GM12878 (cell line): ENCODE measurements at regions not wholly inside any gene's neighbourhood (a gene's known extent, or its start where the extent isn't known, plus 50 kb on each side); places are given as distances from the start of the nearest gene placed in this dataset.

ENCODE experiments used
- ATAC-seq: fragments of 200-7000 bp; cut with Tn5 transposase; 3 replicates; pipeline ENCODE4 v1.9.1; 2020; ENCODE audit warnings: mild to moderate bottlenecking, moderate library complexity
- BruUV-seq: library from RNA; stranded (reverse); fragments of 400-500 nt; replicated peaks from 2 replicates; lab custom pipeline; 2021; lab: Mats Ljungman, UMichigan
- CTCF ChIA-PET: fragments of 300-600 bp; sonication (Branson Sonifier 250); formaldehyde crosslinking; extraction: SDS; loops from one replicate; lab custom pipeline; 2021; ENCODE audit warnings: inconsistent platforms; lab: Yijun Ruan, JAX
- POLR2A ChIA-PET: fragments of 350-600 bp; formaldehyde crosslinking; extraction: SDS; loops from one replicate; lab custom pipeline; 2021; ENCODE audit warnings: inconsistent platforms; lab: Charles Lee
- RAD21 ChIA-PET: fragments of 300-600 bp; sonication (Branson Sonifier 250); formaldehyde crosslinking; loops from one replicate; lab custom pipeline; 2023; ENCODE audit warnings: antibody characterized with exemption; ENCODE audit not compliant: unreplicated experiment; lab: Charles Lee
- SMC1A ChIA-PET: fragments of 300-600 bp; sonication (Branson Sonifier 250); formaldehyde crosslinking; loops from one replicate; lab custom pipeline; 2023; ENCODE audit not compliant: unreplicated experiment, uncharacterized antibody; lab: Charles Lee
- DNase-seq: peaks from one replicate; pipeline ENCODE4 v3.0.0-alpha.2; 2011; ENCODE audit warnings: low read depth, low spot score
- FAIRE-seq: peaks from 3 replicates; lab custom pipeline; 2011; peaks lifted over from hg19 to GRCh38; lab: Jason Lieb, UNC
- H2AFZ ChIP-seq: 2 replicates; pipeline ENCODE4 v1.6.0; 2011; ENCODE audit warnings: low read depth, low read length, control low read depth; ENCODE audit not compliant: control insufficient read depth
- H3K27ac ChIP-seq: 2 replicates; pipeline ENCODE4 v1.5.1; 2011; ENCODE audit warnings: control low read depth; ENCODE audit not compliant: control insufficient read depth, insufficient read depth
- H3K27me3 ChIP-seq, 2 experiments: replicated peaks in 1 of 2; 2 replicates each; pipeline versions ENCODE4 v1.6.0 to v1.6.1; 2011; ENCODE audit warnings: low read length in 1 of 2; ENCODE audit not compliant: control insufficient read depth in 2 of 2, insufficient read depth in 2 of 2
- H3K36me3 ChIP-seq, 2 experiments: 2 replicates each; pipeline ENCODE4 v1.5.1; 2011; ENCODE audit warnings: low read length in 1 of 2; ENCODE audit not compliant: control insufficient read depth in 2 of 2, insufficient read depth in 2 of 2
- H3K4me1 ChIP-seq: 2 replicates; pipeline ENCODE4 v1.6.1; 2011; ENCODE audit warnings: mild to moderate bottlenecking, low read length, moderate library complexity, mixed read lengths; ENCODE audit not compliant: control insufficient read depth, insufficient read depth
- H3K4me2 ChIP-seq: 2 replicates; pipeline ENCODE4 v1.6.0; 2011; ENCODE audit warnings: control low read depth; ENCODE audit not compliant: control insufficient read depth, insufficient read depth
- H3K4me3 ChIP-seq: fragments of 200-600 bp; sonication (generic); 2 replicates; pipeline ENCODE4 v1.5.1; 2016
- H3K79me2 ChIP-seq: 2 replicates; pipeline ENCODE4 v1.6.0; 2011; ENCODE audit warnings: low read length; ENCODE audit not compliant: control insufficient read depth, insufficient read depth
- H3K9ac ChIP-seq: 2 replicates; pipeline ENCODE4 v1.8.0; 2011; ENCODE audit warnings: low read length, control low read depth, mixed read lengths; ENCODE audit not compliant: control insufficient read depth, insufficient read depth
- H3K9me3 ChIP-seq: replicated peaks from 3 replicates; pipeline ENCODE4 v1.5.1; 2011; ENCODE audit warnings: mild to moderate bottlenecking, low read length; ENCODE audit not compliant: control insufficient read depth, insufficient read depth
- H4K20me1 ChIP-seq: 2 replicates; pipeline ENCODE4 v1.6.0; 2011; ENCODE audit not compliant: control insufficient read depth, insufficient read depth
- CHD1 ChIP-seq: IDR thresholded peaks from 2 replicates; pipeline ENCODE4 v1.6.1; 2012; ENCODE audit warnings: low read depth, low read length, improper control_type of control experiment
- MYC ChIP-seq: IDR thresholded peaks from 2 replicates; pipeline ENCODE4 v1.6.1; 2011; ENCODE audit warnings: mild to moderate bottlenecking, low read length, moderate library complexity, inconsistent platforms; ENCODE audit not compliant: insufficient read depth, insufficient replicate concordance, insufficient read length, severe bottlenecking
- NFYA ChIP-seq: IDR thresholded peaks from 2 replicates; pipeline ENCODE4 v1.6.1; 2011; ENCODE audit warnings: low read depth, mild to moderate bottlenecking, low read length, improper control_type of control experiment, borderline replicate concordance
- ZBTB4 ChIP-seq: fragments of 450-650 bp; formaldehyde crosslinking; IDR thresholded peaks from 2 replicates; pipeline ENCODE4 v1.4.0; 2022; ENCODE audit warnings: mild to moderate bottlenecking, moderate library complexity
- ZBTB40 ChIP-seq: fragments of 450-650 bp; IDR thresholded peaks from 2 replicates; pipeline ENCODE4 v1.6.1; 2016; ENCODE audit warnings: mild to moderate bottlenecking, moderate library complexity, borderline replicate concordance
- WGBS: methylation state at CpG from one replicate; pipeline ENCODE4 v1.1.6; 2016; ENCODE audit warnings: low lambda C conversion rate; ENCODE audit not compliant: insufficient replicate concordance, insufficient coverage; ENCODE audit errors: missing lambda C conversion rate; 5-methylcytosine and 5-hydroxymethylcytosine counted together
- in situ Hi-C: fragments of 300-500 bp; cut with MboI; formaldehyde crosslinking; loops from 9 replicates; pipeline ENCODE4 v1.14.3; 2018; ENCODE audit warnings: mixed read lengths
- intact Hi-C: fragments of 100-400 bp; cut with micrococcal nuclease; formaldehyde crosslinking; loops from one replicate; pipeline ENCODE4 v1.14.2; 2022; ENCODE audit not compliant: unreplicated experiment

GRCh38 chr2:21794611-21795010 lies 670.8 kb downstream of the TDRD15 start:
- H3K9ac ChIP-seq, result no peak overlapping the region
- no peak overlapping the region for H2AFZ ChIP-seq
- FAIRE-seq (no peak), ATAC-seq (no peak), DNase-seq (no peak)
- SMC1A ChIA-PET, result no interaction called here
- no peaks in the 10 kb centered on the region for H3K36me3 ChIP-seq
- no peaks in the 10 kb centered on the region for H4K20me1 ChIP-seq
- TF ChIP-seq ZBTB40 (no peak), MYC (no peak)
- no peak overlapping the region for H3K27ac ChIP-seq
- RAD21 ChIA-PET, result no interaction called here
- H3K4me2 ChIP-seq, result no peak overlapping the region
- H3K9me3 ChIP-seq, result no peaks in the 10 kb centered on the region
- CTCF ChIA-PET, result no interaction called here
- H3K4me3 ChIP-seq, result no peak overlapping the region
- no TSS peak for BruUV-seq
- intact Hi-C loops, result no loop called here
- WGBS, result 18% methylated on average over 2 of the region's 2 CpGs
- H3K79me2 ChIP-seq, result no peaks in the 10 kb centered on the region
- in situ Hi-C loops, result no loop called here
- no peaks in the 10 kb centered on the region for H3K4me1 ChIP-seq
- POLR2A ChIA-PET, result no interaction called here
- no peaks in the 10 kb centered on the region for H3K27me3 ChIP-seq

- 0% methylated on average over 1 of the region's 1 CpG for WGBS
- CTCF ChIA-PET, result no interaction called here
- no peak for TF ChIP-seq ZBTB4
- no peak for TF ChIP-seq CHD1
- no peak for TF ChIP-seq NFYA
Observed at GRCh38 chr2:21800356-21800755, 676.6 kb downstream of the TDRD15 start.

More at GRCh38 chr2:21800356-21800755, 676.6 kb downstream of the TDRD15 start:
- Histone ChIP-seq H3K4me1 (no peaks in the 10 kb centered on the region), H3K4me2 (no peak overlapping the region), H3K27ac (no peak overlapping the region), H3K9ac (no peak overlapping the region), H3K9me3 (no peaks in the 10 kb centered on the region), H4K20me1 (no peaks in the 10 kb centered on the region), H3K79me2 (no peaks in the 10 kb centered on the region), H3K4me3 (no peak overlapping the region), H3K27me3 (no peaks in the 10 kb centered on the region), H2AFZ (no peak overlapping the region), H3K36me3 (no peaks in the 10 kb centered on the region)
- ATAC-seq, result no peak
- ChIA-PET RAD21 (no interaction called here), POLR2A (no interaction called here), SMC1A (no interaction called here)
- intact Hi-C loops, result no loop called here
- FAIRE-seq, result no peak
- in situ Hi-C loops, result no loop called here
- DNase-seq, result no peak
- BruUV-seq, result no TSS peak
